ENCODE measurements at regions not wholly inside any gene's neighbourhood (a gene's known extent, or its start where the extent isn't known, plus 50 kb on each side); places are given as distances from the start of the nearest gene placed in this dataset.
"Not testable (repeated sequence)": the region's sequence is repeated elsewhere in the genome, so short reads cannot be mapped to it uniquely, and the experiment has no call there.

DNA sequence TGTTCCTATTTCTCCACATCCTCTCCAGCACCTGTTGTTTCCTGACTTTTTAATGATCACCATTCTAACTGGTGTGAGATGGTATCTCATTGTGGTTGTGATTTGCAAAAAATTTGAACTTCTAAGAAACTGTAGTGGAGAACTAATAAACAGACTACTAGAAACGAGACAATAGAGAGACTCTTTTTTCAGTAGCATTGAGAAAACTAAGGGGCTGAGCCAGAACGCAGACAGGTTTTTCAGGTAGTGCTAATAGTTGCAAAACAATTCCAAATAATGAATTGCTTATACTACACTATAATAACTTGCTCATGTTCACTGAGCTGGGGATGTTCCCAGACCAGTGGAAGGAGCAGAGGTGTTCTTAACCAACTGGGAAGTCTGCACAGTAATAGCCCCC is 98.8 kb upstream of the DPH5 start:
- no peak for DNase-seq

GRCh38 chr1:101123904-101124303 is 98.3 kb upstream of the DPH5 start:
- not testable (repeated sequence) for DNase-seq

DNA sequence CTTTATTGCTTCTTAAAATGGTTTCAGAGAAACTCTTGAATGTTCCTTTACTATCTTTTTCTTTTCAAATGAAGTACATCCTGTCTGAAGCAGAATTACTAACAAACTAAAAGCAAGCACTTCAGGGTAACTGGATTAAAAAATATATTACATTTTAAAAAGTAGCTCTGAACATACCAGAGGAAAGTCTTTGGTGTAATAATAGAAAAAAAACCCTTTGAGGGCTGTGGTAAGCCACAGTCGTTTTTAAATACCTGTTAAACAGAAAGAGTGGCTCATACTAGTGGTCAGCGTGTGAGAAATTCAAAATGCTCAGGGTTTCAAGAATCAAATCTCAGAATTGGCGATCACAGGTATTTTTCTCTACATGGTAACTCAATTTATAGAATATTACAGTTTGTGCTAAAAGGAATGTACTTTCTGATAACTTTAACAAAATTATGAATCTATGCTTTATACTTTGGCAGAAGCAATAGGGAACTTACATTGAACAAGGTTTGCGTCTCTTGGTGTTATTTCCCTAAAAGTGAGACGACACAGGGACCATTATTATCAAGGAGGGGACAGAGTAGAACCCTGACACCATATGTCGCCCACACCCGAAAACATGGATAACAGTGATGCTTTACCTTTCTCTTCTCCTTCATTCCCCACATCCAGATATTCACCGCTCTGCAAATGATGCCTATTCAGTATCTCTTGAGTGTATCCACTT is 97.0 kb upstream of the DPH5 start:
- DNase-seq = no peak

DNA sequence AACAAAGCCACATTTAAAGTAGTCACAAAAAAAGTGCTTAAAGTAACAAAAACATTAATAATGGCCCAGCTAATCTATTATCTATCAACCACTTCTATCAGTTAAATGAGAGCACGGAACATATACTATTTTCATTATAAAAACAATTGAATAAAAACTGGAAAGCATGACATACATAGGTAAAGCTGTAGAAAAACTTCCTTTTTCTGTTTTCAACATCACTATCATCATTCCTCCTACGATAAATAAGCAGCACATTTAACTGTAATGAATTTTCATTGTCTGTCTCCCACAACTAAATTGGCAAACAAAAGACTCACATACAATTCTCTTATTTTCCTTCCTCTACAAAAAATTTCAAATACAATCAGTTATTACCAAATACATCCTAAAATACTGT is 96.4 kb upstream of the DPH5 start:
- DNase-seq = no peak

DNA sequence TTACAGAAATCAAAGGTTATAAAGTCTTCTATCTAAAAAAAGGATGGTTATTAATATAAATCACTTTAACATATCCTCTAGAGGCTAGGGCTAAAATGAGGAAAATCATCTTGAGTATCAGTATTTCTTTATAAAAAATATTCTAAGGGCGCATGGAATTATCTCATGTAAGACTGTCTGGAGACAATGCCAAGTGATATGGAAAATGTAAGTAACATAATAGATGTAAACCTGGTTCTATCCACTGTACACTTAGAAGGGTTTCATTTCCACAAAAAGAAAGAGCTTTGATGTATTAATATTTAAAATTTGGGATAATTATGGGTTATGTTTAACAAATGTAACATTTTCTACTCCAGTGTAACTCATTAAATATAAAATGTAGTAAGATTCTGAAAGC is 95.9 kb upstream of the DPH5 start:
- no peak for DNase-seq

GRCh38 chr1:101120868-101121267 is 95.3 kb upstream of the DPH5 start:
- no peak for DNase-seq

DNA sequence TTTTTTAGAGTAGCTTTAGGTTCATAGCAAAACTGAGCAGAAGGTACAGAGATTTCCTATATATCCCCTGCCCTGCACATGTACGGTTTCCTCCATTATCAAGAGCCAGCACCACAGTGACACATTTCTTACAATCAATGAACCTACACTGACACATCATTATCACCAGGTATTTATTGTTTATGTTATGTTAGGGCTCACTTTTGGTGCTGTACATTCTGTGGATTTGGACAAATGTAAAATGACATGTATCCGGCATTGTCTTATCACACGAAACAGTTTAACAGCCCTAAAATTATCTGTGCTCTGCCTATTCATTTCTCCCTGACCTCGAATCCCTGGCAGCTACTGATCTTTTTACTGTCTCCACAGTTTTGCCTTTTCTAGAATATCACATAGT is 93.7 kb upstream of the DPH5 start:
- no peak for DNase-seq

DNA sequence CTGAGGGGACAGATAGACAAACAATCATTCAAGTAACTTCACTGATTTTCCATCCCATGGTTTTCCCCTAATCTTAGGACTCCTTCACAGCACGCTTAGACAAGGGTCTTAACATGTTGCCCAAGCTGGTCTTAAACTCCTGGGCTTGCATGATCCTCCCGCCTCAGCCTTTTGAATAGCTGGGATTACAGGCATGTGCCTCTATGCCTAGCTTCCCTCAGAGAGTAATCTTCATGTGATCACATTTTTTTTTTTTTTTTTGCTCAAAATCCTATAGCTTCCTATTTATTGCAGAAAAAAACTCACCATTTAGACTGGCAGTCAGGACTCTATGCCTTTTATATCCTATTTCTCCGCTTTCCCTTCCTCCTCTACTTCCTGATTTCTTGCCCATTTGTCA is 90.4 kb upstream of the DPH5 start:
- no peak for DNase-seq

DNA sequence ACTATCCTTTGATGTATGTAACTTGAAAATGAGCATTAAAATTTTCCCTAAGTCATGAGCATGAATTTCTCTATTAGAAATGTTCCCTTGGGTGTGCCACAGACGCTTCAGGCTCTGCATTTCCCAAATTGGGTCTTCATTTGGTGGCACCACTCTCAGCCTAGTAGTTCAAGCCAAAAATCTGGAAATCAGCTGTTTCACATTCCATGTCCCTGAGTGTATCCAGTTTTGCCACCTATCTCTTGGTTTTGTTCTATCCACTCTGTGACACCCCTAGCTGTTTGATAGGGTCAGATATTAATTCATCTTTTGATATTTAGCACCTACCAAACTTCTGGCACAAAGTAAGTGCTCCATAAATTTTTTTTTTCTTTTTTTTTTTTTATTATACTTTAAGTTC is 89.5 kb upstream of the DPH5 start:
- no peak for DNase-seq

DNA sequence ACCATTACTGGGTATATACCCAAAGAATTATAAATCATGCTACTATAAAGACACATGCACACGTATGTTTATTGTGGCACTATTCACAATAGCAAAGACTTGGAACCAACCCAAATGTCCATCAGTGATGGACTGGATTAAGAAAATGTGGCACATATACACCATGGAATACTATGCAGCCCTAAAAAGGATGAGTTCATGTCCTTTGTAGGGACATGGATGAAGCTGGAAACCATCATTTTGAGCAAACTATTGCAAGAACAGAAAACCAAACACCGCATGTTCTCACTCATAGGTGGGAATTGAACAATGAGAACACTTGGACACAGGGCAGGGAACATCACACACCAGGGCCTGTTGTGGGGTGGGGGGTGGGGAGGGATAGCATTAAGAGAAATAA is 88.5 kb upstream of the DPH5 start:
- DNase-seq = not testable (repeated sequence)

- peak in 4 of 58 donors; percentile 0 to 12 (median 6) for DNase-seq
These were observed 86.6 kb upstream of the DPH5 start for GRCh38 chr1:101112051-101112780.

DNA sequence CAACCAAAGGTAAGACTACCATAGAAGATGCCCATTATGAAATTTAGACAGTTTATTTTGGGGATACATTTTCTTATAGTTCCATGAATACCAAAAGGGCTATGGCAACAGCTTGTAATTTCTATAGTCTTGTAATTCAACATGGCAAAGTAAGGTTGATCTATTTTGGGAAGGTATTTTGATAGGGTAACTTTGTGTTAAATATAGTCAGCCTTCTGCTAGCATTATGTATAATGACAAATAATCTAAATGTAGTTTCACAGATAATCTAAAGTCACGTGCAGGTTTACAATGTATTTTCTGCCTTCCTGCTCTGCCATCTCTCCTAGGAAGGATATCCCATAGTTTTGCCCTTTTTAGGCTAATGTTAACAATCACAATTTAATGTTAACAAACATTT is 85.9 kb upstream of the DPH5 start:
- no peak for DNase-seq

DNA sequence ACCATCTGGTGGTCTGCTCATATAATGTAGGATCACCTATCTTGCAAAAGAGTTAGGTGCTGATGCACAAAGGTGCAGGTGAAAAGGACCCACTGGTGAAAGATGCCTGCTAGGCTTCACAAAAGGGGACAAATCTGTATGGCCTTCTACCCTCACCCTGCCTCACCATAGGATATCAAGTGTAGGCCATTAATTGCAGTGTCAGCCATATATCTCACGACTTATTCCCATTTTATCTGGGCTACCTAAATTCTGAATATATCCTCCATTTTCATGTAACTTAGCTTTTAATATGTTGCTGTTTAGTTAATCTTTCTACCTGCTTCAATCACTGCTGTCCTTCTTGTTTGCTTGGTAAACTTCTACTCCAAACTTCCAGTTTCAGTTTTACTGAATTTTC is 84.2 kb upstream of the DPH5 start:
- no peak for DNase-seq

- no peak for DNase-seq
These were observed 82.5 kb upstream of the DPH5 start for GRCh38 chr1:101108111-101108500.

- DNase-seq = no peak
These were observed 82.0 kb upstream of the DPH5 start for GRCh38 chr1:101107496-101108110.

DNA sequence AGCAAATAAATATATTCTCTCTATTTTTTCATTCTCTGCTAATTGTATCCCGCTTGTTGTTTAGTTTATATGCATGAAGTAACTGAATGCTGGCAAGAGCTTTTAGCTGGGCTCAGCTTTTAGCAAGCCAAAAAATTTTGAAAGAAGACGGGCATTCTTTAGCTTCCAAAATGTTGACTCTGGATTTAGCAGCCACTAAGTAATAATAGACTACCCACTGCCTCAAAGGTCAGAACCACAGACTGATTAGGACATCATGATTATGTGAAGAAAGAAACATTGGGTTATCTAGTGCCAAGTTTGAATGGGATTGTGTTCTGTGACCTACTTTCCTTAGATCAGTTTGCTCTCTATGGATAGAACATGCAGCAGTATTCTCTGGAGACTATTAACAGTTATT is 80.3 kb upstream of the DPH5 start:
- peak in 1 of 58 donors; percentile 6 for DNase-seq

DNA sequence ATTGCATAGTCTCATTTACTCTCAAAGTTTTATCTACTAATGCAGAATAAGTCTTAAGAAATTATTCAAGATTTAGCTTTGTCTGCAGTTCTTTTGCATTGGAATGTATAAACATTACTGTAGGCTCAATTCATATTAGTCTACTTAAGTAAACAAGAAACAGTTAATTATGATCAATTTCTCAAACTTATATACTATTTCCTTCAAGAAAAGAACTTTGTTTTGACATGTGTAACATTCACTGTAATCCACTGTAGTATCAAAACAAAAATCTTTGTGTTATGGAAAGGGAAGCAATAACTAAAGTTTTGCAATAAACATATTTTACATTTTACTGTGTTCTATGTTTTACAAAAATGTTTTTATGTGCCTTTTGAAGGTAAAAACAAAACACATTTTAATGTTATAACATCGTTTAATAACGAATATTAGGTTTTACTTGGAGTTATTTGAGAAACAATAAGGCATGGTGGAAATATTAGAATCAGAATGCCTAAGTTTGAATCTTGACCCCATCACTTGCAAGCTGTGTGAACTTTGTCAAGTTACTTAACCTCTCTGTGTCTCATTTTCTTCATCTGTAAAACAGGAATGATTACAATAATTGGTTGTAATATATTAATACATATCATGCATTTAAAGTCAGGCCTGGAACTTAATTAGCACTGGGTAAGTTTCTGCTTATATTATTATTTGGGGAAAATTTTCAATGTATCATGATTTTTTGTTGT is 77.0 kb upstream of the DPH5 start:
- no peak for DNase-seq

GRCh38 chr1:101101360-101101759 is 75.8 kb upstream of the DPH5 start:
- no peak for DNase-seq

DNA sequence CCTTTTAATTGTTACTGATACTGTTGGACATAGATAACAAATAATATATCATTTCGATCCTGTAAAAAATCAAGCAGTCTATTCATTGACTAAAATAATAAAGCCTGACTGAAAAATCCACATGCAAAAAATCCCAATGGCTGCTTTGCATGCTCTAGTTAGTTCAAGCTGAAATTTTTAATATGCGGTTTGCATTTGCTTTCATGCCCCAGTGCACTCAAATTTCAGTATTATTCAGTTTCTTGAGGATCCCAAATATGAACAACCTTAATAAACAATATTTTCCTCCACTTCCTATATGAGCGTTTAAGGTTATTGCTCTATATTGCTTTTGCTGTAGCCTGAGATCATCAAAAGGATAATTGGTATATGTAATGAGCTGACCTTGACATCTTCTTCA is 75.1 kb upstream of the DPH5 start:
- no peak for DNase-seq

GRCh38 chr1:101098907-101099306 is 73.3 kb upstream of the DPH5 start:
- no peak for DNase-seq

- DNase-seq = no peak
These were observed 72.7 kb upstream of the DPH5 start for GRCh38 chr1:101098327-101098726.

Measured in anterior cingulate cortex (tissue), 58 donors.